Stimulated activated naive CD4-positive, alpha-beta T cell treated with Interleukin-2 at 50 U/mL for 16 hours (primary cell): ENCODE measurements at regions not wholly inside any gene's neighbourhood (a gene's known extent, or its start where the extent isn't known, plus 50 kb on each side); places are given as distances from the start of the nearest gene placed in this dataset.

Experiments used
- DNase-seq: peaks from one replicate; lab custom pipeline; 2025; lab: John Stamatoyannopoulos, UW

DNA sequence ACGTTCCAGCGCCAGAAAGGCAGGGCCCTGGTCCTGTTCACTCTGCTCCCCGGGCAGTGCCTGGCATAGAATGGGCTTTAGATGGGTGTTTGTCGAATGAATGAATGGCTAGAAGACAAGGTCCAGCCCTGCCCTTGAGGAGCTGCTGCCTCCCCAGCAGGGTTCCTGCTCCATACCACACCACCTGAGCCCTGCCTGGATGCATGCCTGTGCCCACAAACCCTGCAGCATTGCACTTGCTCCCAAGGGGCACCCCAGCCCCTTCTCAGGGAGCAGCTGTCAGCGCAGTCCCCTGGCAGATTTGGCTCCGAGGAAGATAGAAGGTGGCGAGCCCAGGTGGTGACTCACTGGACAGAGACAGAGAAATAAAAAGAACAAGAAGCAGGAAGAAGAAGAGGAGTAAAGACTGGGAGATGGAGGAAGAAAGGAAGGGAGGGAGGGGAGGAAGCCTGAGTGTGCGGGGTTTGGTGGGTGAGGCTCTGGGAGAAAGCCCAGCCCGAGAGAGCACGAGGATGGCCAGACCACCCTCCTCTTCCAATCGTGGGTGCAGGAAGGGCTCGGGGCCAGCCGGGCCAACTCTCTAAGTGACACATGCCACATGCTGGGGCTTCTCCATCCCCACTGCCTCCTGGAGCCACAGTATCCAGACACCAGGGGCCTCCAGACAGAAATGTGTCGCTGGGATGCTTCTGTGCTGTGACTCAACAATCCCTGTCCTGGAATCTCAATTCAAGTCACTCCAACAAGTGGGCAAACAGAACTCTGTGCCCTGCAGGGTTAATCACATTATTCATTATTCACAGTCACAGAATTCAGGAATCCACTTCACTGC lies 1474.3 kb downstream of the BRD1 start:
- DNase-seq, result no peak

DNA sequence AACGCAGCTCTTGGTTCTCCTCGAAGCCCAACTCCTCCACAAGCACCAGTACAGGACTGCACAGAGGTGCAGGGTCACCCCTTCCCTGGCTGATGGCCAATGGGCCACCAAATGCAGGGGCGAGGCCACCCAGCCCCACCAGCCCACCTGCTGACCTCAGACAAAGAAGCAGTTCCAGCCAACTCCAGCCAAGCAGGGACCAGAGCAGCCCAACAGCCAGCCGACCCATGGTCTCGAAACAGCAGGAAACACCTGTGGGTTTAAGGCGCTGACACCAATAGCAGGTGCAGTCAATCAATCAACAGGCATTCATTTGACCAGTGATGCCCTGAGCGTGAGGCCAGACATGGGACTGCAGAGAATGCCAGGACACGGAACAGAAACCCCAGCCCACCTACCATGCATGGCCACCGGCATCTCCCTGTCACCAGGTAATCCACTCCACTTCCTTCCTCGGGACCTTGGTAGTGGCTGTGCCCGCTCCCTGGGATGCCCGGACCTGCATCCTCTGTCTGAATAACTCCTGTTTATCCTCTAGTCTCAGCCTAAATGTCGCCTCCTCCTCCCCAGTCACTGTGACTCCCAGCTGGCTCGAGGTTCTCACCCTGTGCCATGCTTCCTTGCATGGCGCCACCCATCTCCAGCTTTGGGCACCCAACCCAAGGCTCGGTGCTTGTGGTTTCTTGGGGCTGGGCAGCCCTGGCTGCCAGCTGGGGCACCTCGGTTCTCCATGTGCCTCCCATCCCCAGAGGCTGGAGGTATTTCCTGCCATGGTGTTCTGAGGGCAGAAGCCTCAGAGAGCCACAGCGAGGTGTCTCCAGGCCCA lies 1475.4 kb downstream of the BRD1 start:
- DNase-seq, result no peak

DNA sequence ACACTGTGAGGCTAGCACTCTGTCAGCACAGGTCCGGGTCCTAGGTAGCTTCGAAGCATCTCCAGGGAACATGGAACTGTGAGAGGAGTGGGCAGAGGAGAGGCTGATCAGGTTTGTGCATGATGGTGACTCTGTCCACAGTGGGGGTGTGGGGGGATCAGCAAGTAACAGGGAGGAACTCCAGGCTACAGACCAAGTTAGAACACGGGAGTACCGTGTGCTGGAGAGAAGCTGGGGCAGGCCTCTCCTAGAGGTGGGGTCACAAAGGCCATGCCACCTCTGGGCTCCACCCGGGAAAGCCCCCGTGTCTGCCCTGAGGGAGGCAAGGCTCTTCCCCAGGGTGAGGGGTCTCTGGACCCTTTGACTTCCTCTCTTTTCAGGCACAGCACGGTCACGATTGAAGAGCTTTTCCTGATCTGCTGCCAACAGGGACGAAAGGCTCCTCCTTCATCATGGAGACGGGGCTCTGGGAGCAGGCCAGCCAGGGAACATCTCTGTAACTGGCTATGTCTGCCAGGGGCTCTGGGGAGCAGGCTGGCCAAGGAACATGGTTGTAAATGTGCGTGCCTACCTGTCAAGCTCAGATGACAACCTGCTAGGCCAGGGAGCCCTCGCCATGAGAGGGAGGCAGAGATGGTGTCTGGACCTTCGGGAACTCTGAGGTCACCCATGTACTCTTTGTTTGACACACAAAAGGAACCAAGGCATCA lies 1476.1 kb downstream of the BRD1 start:
- DNase-seq, result no peak

DNA sequence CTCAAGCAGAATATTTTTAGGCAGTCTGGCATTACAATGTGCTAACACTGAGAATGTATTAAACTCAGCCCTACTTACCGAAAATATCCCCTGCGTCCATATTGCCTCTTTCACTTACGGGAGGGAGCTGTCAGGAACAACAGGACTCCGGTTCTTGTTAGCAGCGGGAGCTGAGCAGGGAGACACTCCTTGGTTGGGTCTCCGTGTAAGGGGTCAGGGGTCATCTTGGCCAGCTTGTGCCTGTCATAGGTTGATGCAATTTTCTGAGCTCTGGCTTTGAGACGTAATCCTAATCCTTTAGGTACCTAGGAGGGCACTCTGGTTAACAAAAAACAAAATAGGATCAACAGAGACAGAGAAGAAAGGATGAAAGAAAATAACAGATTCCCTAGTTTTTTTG lies 1477.2 kb downstream of the BRD1 start:
- DNase-seq, result no peak

DNA sequence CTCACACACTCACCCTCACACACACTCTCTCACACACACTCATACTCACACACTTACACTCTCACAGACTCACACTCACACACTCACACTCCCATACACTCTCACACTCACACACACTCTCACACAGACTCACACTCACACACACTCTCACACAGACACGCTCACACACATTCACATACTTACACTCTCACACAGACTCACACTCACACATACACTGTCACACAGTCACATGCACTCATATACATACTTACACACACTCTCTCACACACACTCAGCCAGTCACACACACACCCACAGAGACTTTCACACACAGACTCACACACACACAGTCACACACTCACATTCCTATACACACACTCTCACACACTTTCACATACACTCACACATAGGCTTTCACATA lies 1478.8 kb downstream of the BRD1 start:
- no peak for DNase-seq

DNA sequence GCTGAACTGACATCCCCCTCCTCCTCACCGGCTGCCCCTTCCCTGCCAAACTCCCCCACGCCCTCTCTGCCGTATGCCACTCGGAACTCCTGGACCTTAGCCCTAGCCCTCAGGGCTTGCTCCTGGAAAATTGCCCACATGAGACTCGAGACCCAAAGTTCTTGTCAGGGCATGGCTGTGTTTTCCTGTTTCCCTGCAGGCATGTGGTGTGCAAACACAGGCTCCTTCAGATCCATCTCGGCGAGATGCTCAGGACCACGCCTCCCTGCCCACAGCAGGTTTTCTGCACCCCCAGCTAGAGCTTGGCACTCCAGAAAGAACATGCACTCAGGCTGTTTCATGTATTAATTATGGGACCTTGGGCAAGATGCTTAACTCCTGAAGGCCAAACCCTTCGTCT lies 1480.4 kb downstream of the BRD1 start:
- no peak for DNase-seq

DNA sequence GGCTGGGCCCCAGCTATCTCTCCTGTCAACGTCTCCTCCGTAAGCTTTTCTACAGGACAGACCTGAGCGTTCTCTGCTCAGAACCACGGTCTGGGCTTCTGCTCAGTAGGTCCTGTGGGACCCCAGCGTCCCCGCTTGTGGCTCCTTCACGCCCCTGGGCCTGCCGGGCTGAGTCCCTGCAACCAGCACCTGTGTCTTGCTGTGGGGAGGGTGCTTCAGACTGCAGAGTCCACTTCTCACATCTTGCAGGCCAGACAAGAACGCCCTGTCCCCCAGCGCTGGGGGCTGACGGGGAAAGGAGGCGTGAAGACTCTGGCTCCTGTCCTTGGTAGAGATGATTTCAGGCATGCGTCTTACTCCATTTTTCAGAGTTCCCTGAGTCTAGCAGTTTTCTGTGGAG lies 1480.8 kb downstream of the BRD1 start:
- DNase-seq, result no peak

DNA sequence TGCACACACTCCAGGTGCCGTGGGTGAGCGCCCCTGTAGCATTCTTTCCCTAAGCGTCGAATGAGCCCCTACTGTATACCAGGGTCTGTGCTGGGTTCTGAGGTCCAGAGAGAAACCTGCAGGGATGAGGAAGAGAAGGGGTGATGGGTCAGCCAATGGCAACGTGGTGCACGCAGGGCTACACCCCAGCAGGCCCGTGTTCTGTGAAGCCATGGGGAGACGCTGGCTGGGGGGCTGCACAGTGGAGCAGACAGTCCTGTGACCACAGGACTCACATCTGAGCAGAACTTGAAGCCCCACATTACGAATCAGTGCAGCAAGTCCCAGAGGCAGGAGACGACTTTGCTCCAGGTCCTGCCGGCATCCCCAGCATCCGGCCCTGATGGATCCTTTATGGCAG lies 1481.4 kb downstream of the BRD1 start:
- no peak for DNase-seq

DNA sequence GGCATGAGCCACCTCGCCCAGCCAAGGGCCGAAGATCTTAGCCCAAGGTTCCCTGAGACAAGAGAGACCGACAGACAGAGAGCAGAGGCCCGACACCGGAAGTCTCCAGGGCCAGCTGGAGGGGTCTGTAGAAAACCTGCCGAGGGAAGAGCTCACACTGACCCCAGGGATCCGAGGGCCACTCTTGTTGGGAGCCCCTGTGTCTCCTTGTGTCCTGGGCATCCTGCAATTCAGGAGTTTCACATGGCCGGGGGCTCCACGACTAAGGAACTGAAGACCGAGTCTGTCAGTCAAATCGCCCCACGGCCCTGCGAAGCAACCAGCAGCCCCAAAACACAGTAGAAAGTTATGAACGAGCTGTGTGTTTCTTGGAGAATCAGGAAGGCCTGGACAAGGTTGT lies 1482.0 kb downstream of the BRD1 start:
- DNase-seq, result no peak

DNA sequence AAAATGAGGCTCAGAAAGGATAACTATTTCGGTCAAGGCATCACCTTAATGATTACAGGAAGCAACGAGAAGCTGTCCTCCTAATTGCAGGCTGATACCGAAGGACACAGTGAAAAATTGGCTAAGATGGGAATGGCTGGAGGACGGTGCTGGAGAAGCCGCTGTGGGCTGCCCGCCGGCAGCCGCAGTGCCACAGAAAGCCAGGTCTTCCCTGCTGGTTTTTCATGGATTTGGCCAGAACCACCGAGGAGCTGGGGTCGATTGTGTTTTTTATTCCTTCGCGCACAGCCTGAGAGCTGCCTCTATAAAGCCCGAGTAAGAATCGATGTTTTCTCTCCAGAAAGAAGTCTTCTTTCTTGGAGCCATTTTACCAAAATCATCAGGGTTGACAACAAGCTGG lies 1484.2 kb downstream of the BRD1 start:
- DNase-seq, result no peak

DNA sequence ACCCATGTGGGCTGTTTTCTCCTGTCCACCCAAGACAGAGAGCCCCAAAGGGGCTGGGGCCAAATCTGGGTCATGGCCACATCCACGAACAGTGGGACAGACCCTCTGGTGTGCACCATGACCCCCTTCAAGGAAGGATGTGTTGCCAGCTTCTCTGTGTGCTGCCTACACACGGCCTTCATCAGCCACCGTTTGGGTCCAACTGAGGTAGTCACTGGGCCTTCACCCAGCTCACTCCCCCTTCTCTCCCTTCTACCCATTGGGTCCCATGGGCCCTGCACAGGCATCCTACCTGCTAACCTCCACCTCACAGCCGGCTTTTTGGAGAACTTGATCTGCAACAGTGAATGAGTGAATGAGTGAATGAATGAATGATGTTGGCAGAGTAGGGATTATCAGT lies 1484.9 kb downstream of the BRD1 start:
- DNase-seq, result no peak

DNA sequence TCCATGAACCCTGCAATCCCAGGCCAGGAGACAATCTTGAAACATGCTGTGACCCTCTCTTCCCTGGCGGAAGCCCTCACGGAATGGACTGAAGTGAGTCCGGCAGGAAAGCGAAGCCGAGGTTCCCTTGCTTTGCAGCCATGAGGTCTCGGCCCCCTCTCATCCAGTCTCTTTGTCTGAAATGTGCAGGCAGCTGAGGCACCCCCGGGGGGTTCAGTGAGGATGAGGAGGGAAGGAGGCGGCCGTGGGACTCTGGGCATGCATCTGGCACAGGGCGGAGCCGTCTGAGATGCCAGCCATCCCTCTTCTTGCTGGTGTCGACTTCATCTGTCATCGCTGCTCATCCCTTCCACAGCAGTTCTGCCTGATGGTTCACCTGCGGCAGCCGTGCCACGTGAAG lies 1485.7 kb downstream of the BRD1 start:
- DNase-seq, result no peak

DNA sequence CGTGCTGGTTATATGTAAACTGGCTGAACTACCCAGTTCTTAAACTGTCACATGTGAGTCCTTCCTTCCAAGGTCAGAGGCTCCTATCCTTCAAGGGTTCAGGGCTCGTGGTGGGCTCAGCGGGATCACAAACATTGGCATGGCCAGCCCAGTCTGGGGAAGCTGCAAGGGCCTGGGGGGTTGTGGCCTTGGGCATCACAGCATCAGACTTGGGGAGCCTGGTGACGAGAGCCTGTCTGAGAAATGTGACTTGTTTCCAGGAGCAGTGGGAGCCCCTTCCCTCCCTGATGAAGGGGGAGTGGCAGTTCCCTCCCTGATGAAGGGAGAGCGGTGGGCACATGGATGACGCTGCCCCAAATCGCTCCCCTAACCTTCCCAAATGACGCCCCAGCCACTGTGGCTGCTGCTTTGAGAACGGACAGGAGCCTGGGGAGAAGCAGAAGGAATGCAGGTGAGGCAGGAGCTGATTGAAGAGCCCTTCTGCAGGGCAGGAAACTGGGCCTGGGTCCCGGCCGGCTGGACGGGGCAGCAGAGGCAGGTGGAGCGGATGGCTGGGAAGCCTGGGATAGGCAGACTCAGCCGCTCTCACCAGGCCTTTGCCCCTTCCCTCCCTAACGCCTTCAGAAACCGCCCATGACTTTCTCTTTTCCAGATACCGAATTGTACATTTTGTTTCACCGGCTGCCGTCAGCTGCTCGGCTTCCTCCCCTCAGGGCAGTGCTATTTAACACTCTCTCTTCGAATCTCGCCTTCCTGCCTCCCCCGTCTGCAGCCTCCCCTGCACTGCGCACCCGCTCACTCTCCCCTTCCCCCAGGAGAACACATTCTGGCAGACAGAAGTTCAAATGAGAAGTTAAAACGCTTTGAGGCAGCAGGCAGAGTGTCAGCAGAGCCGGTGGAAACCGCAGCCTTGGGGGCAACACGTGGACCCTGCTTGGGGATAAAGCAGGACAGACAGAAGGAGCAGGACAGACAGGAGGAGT lies 1486.7 kb downstream of the BRD1 start:
- DNase-seq, result no peak

DNA sequence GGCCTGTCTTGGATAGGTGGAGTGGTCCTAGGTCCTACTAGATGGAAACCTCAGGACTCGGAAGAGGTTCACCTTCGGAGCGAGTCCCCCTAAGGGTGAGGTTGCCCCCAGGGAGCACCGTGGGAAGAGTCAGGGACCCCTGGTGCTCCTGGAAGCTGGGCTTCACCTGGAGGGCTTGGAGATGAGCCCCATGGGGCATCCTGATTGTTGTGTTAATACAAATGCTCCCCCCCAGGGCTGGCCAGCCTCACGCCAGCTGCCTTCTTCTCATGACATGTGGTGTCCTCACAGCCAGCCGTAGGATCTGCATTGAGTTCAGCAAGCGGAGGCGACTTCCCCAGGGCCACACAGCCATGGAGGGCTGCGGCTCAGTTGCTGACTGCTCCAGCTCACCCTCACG lies 1487.5 kb downstream of the BRD1 start:
- DNase-seq, result no peak

DNA sequence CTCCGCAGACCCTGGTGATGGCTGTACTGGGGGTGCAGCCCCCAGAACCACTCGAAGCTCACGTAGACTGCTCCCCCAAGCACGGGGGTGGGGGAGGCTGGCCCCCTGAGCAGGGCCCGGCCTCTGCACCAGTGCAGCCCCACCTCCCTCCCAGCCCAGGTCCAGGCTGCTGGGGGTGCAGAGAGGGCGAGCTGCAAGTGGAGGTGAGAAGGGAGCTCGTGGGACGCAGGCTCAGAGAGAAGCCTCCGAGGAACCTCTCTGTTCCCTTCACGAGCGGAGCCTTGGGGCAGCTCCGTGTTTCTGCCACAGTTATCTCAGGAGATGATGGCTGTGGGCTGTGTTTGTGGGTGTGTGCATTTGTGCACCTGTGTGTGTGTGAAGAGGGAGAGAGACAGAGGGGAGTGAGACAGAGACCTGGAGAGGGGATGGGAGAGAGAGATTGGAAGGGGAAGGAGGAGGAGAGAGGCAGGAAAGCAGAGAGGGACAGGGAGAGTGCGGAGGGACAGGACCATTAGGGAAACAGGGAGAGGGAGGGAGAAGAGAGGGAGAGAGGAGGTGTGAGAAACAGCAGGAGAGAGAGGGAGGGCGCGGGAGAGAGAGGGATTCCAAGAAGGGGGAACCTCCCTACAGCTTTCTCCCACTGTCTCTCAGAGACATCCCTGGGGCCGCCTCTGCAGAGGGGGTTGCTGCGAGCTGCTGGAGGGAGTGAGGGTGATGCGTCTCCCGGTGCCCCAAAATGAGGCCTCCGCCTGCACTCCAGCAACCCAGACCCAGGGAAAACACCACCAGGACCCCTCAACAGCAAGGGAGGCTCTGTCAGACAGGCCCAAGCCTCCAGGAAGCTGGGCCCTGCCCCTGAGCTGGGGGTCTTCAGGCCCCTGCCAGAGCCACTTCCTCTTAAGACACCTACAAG lies 1488.6 kb downstream of the BRD1 start:
- no peak for DNase-seq

DNA sequence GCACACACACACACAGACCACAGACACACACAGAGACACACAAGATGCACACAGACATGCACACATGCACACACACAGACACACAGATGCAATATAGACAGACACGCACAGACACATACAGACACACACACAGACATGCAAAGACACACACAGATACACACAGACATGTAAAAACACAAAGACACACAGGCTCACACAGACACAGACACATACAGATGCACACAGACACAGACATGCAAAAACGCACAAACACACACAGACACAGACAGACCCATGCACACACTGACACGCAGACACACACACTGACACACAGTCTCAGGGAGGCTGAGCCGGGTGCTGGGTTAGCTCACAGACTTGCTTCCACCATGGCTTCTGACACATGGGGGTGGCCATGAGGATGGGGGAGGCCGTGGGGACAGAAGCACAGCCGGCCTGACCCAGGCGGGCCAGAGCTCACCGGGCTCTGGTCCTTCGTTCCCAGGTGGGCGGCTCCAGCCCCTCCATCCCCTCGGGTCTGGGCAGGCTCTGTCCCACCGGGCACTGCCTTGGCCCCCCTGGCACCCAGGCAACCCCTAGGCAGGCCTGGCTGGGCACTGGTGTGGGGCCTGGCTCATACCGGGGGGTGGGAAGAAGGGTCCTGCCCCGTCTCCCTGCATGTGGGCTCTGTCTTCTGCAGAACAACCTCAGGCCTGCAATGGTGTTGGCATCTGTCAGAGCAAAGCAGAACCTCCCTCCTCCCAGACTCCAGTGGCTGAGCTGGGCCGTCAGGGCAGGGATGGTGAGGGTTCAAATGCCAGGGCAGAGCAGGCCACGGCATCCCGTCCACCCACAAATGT lies 1489.5 kb downstream of the BRD1 start:
- no peak for DNase-seq

DNA sequence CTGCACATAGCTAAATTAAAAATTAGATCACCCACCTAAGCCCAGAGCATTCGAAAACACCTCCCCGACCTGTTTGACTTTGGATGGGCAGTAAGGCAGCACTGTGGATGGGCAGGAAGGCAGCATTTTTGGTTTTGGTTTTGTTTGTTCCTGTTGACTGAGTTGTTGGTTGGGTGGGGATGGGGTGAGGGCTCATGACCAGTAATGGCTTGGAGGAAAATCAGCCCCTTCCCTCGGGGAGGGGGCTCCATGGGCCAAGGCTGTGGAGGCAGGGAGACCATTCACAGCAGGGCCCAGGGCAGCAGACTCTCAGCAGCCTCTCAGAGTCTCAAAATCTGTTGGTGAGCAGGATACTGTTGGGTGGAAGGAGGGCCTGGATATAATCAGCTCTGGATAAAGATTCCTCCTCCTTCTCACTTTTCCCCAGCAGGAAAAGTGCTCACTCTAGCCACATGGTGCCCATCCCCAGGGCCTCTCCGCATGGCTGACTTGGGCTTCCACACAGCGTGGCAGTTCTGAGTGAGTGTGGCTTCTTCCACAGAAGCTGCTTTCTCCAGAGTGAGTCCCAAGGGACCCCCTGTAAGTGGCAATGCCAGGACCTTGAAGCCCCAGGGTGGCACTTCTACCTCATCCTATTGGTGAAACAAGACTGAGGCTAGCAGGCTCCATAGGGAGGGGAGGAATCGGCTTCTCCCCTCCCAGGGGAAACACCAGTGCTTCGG lies 1491.2 kb downstream of the BRD1 start:
- no peak for DNase-seq

DNA sequence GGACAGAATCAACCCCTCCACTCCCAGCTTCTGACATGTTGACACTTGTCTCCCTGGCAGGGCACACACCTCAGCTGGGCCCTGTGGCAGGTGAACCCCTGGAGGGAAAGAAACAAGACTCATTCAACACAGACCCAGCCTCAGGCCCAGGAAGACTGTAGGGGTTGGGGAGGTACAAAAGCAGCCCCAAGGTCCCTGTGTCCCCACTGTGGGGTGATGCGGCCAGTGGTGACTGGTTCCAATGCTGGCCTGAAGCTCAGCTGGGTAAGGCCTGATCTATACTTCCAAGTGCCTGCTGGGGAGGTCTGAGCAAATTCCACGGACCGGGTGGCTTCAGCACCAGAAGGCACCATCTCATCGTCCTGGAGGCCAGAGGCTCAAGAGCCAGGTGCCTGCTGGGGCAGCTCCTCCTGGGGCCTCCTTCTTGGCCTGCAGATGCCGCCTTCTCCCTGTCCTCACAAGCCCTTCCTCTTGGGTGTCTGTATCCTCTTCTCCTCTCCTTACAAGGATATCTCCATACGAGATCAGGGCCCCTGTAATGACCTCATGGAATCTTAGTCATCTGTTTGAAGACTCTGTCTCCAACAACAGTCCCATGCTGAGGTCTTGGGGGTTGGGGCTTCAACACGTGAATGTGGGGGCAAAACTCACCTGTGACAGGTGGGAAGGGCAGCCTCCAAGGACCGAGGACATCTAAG lies 1492.1 kb downstream of the BRD1 start:
- no peak for DNase-seq
